ENCODE measurements at regions not wholly inside any gene's neighbourhood (a gene's known extent, or its start where the extent isn't known, plus 50 kb on each side); places are given as distances from the start of the nearest gene placed in this dataset.

DNA sequence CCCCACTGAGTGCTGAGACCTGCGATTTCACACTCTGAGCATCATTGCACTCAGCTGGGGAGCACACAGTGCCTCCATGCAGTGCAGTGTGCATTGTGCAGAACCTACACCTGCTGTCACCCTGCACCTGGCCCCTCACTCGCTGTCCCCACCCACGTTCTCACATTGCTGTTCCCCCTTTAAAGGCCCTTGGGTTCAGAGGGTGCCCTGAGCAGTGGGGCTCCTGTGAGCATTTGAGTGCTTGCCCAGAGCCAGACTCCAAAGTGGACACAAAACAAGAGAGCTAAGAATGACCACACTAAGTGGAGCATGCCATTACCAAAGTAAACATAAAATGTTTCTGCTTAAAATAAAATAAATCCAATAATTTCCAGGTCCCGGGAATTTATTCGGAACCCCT is 131.0 kb upstream of the CST7 start:
- no peak for DNase-seq
- no peaks in the 10 kb centered on the region for H3K9me3 ChIP-seq (ENCODE audit: severe bottlenecking)
- TF ChIP-seq, protein P1, sequence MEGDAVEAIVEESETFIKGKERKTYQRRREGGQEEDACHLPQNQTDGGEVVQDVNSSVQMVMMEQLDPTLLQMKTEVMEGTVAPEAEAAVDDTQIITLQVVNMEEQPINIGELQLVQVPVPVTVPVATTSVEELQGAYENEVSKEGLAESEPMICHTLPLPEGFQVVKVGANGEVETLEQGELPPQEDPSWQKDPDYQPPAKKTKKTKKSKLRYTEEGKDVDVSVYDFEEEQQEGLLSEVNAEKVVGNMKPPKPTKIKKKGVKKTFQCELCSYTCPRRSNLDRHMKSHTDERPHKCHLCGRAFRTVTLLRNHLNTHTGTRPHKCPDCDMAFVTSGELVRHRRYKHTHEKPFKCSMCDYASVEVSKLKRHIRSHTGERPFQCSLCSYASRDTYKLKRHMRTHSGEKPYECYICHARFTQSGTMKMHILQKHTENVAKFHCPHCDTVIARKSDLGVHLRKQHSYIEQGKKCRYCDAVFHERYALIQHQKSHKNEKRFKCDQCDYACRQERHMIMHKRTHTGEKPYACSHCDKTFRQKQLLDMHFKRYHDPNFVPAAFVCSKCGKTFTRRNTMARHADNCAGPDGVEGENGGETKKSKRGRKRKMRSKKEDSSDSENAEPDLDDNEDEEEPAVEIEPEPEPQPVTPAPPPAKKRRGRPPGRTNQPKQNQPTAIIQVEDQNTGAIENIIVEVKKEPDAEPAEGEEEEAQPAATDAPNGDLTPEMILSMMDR (IDR thresholded peaks at IDR 0.05; ENCODE audit: low read depth, low read length), result no peak
- H3K36me3 ChIP-seq, result no peaks in the 10 kb centered on the region
- H3K4me3 ChIP-seq (ENCODE audit: low read depth, low read length), result no peak overlapping the region
- no peak overlapping the region for H3K27ac ChIP-seq
- H3K27me3 ChIP-seq (ENCODE audit: insufficient read depth, low read depth, severe bottlenecking), result no peaks in the 10 kb centered on the region

DNA sequence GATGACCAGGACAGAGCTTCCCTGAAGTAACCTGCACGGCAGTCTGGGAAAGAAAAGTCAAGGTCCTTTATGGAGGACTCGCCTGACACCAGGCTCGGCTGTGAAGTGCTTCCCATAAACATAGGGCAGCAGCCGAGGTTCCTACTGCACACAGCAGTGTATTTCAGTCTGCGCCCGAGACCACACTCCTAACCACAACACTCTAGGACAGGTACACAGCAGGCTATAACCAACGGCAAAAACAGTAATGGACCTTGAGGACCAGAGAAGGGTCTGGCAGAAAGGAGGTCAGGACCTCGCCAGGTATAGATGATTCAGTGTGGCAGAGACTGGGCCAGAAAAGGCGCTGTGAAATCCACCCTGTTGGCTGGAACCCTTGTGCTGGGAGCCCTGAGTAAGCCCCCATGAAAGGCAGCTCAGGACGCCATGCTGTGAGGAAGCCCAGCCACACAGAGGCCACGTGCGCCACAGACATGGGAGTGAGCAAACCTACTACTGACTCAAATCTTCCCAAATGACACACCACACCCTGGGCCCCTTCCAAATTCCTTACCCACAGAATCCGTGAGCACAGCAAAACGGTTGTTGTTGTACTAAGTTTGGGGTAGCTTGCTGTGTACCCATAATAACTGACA is 129.6 kb upstream of the CST7 start:
- no peaks in the 10 kb centered on the region for H3K9me3 ChIP-seq (ENCODE audit: severe bottlenecking)
- no peak overlapping the region for H3K27ac ChIP-seq
- no peaks in the 10 kb centered on the region for H3K36me3 ChIP-seq
- TF ChIP-seq, protein P1 (IDR thresholded peaks at IDR 0.05; ENCODE audit: low read depth, low read length), result no peak
- no peak for DNase-seq
- H3K27me3 ChIP-seq (ENCODE audit: insufficient read depth, low read depth, severe bottlenecking), result no peaks in the 10 kb centered on the region
- no peak overlapping the region for H3K4me3 ChIP-seq (ENCODE audit: low read depth, low read length)

DNA sequence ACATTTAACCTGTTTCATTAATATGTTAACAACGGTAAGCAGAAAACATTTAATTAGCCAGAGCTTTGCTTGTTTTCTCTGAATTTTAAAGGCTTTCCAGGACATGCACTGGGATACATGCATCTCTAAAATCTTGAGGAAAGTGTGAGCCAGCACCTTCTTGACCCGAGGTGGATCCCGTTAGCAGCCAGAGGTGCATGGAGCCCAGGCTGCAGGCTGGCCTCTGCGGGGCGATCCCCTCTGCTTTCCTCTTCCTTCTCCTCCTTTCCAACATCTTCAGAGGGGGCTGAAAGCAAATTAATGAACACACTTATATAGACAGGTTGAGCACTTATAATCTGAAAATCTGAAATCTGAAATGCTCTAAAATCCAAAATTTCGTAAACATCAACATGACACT is 128.7 kb upstream of the CST7 start:
- TF ChIP-seq, protein P1 (IDR thresholded peaks at IDR 0.05; ENCODE audit: low read depth, low read length), result no peak
- Histone ChIP-seq H3K9me3 (ENCODE audit: severe bottlenecking) (no peaks in the 10 kb centered on the region), H3K36me3 (no peaks in the 10 kb centered on the region), H3K4me3 (ENCODE audit: low read depth, low read length) (no peak overlapping the region), H3K27ac (no peak overlapping the region), H3K27me3 (ENCODE audit: insufficient read depth, low read depth, severe bottlenecking) (no peaks in the 10 kb centered on the region)
- DNase-seq, result no peak

DNA sequence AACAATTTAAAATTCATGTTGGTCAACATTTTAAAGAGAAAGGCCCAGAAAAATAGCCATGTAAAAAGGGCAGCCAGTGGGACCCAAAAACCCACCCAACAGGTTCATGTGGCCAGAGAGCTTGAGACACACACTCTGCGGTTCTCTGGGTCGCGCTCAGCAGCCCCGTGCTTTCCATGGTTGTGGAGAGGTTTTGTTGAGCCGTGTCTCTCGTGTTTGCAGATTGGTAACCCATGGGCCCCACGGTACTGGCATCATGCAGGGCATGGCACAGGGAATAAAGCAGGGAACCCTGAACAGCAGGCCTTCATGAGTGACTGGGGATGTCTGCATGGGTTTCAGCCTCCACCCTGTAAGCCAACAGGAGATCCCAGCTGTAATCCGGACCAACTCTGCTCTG is 127.7 kb upstream of the CST7 start:
- no peak for DNase-seq
- TF ChIP-seq, protein P1 (IDR thresholded peaks at IDR 0.05; ENCODE audit: low read depth, low read length), result no peak

GRCh38 chr20:24823176-24823784 is 125.8 kb upstream of the CST7 start:
- Histone ChIP-seq H3K27ac (no peak overlapping the region), H3K9me3 (ENCODE audit: severe bottlenecking) (no peaks in the 10 kb centered on the region), H3K36me3 (no peaks in the 10 kb centered on the region), H3K27me3 (ENCODE audit: insufficient read depth, low read depth, severe bottlenecking) (no peaks in the 10 kb centered on the region), H3K4me3 (ENCODE audit: low read depth, low read length) (no peak overlapping the region)
- DNase-seq, result no peak
- TF ChIP-seq, protein P1 (IDR thresholded peaks at IDR 0.05; ENCODE audit: low read depth, low read length), result no peak

More for the DNA sequence above, 127.7 kb upstream of the CST7 start:
- Histone ChIP-seq H3K36me3 (no peaks in the 10 kb centered on the region), H3K4me3 (ENCODE audit: low read depth, low read length) (no peak overlapping the region), H3K27me3 (ENCODE audit: insufficient read depth, low read depth, severe bottlenecking) (no peaks in the 10 kb centered on the region), H3K27ac (no peak overlapping the region), H3K9me3 (ENCODE audit: severe bottlenecking) (no peaks in the 10 kb centered on the region)

Measured in WERI-Rb-1 (cell line).